ENCODE measurements at regions not wholly inside any gene's neighbourhood (a gene's known extent, or its start where the extent isn't known, plus 50 kb on each side); places are given as distances from the start of the nearest gene placed in this dataset.

- H2BK12ac ChIP-seq (ENCODE audit: low read depth, low read length): no peak overlapping the region
- H3K9ac ChIP-seq (replicated peaks in 1 of 4; ENCODE audit: extremely low read depth in 1 of 4, low read depth in 3 of 4, low read length in 3 of 4): no peak overlapping the region
- no peak overlapping the region for H3K14ac ChIP-seq (ENCODE audit: insufficient read length)
- DNase-seq (ENCODE audit: low read depth in 1 of 2, low spot score in 2 of 2): no peak
- H2BK20ac ChIP-seq (ENCODE audit: low read length): no peak overlapping the region
- H3K27me3 ChIP-seq (replicated peaks in 1 of 4; ENCODE audit: control insufficient read depth in 3 of 4, extremely low read depth in 1 of 4, insufficient read depth in 3 of 4, low read length in 3 of 4): no peaks in the 10 kb centered on the region
- no peaks in the 10 kb centered on the region for H3K79me2 ChIP-seq (ENCODE audit: control insufficient read depth in 1 of 2, insufficient read depth in 2 of 2, low read length in 2 of 2)
- H3K4me1 ChIP-seq (replicated peaks in 1 of 4; ENCODE audit: control insufficient read depth in 3 of 4, insufficient read depth in 4 of 4, low read length in 3 of 4): peaks cover 7 to 16% (median 8%) of the 10 kb centered on the region in 4 experiments; a peak in 6 of 7 replicates
- no peak overlapping the region for H4K91ac ChIP-seq (replicated peaks; ENCODE audit: insufficient read length, low read length)
- H3K9me3 ChIP-seq (ENCODE audit: insufficient read depth in 2 of 2, low read depth in 1 of 2, low read length in 1 of 2): no peaks in the 10 kb centered on the region
- no peak overlapping the region for H3K4me3 ChIP-seq (ENCODE audit: extremely low read depth in 1 of 4, insufficient read depth in 2 of 4, low read depth in 3 of 4, low read length in 4 of 4)
- no peak overlapping the region for H3K23ac ChIP-seq (ENCODE audit: insufficient read length)
- H3K36me3 ChIP-seq (ENCODE audit: control insufficient read depth in 2 of 4, insufficient read depth in 4 of 4, low read length in 3 of 4): no peaks in the 10 kb centered on the region; a peak in 1 of 8 replicates
- H3K4me2 ChIP-seq (ENCODE audit: insufficient read depth in 1 of 2, low read depth in 2 of 2, low read length in 2 of 2): no peak overlapping the region
- no peak overlapping the region for H3K27ac ChIP-seq (ENCODE audit: low read depth, low read length)
- no peak overlapping the region for H3K4ac ChIP-seq (replicated peaks; ENCODE audit: insufficient read length, low read depth, low read length)
- H3K79me1 ChIP-seq (ENCODE audit: low read depth, low read length): no peaks in the 10 kb centered on the region
- POLR2A ChIA-PET (ENCODE audit: partially characterized antibody): no interaction called here
- no peaks in the 10 kb centered on the region for H3K23me2 ChIP-seq (ENCODE audit: low read depth, low read length)
- no peak overlapping the region for H2BK5ac ChIP-seq (ENCODE audit: low read depth, low read length)
- 94% methylated on average over 2 of the region's 2 CpGs; no CpG with 5 or more reads in 1 of the 2 experiments for WGBS, 2 experiments (ENCODE audit: extremely low coverage in 1 of 2, insufficient coverage in 1 of 2, insufficient read length in 1 of 2, insufficient replicate concordance in 2 of 2, low coverage in 1 of 2, low lambda C conversion rate in 2 of 2, missing lambda C conversion rate in 1 of 2)
- no peak overlapping the region for H3K56ac ChIP-seq (replicated peaks; ENCODE audit: insufficient read length, low read depth, low read length)
- H4K5ac ChIP-seq (ENCODE audit: insufficient read length, low read depth, low read length): no peak overlapping the region
- H2BK15ac ChIP-seq (ENCODE audit: low read length): no peak overlapping the region
- no peaks in the 10 kb centered on the region for H4K20me1 ChIP-seq (replicated peaks in 1 of 2; ENCODE audit: control insufficient read depth in 1 of 2, insufficient read depth in 2 of 2, low read length in 2 of 2)
- H4K8ac ChIP-seq (ENCODE audit: extremely low read depth, insufficient read depth, low read length): no peak overlapping the region
- CTCF ChIA-PET (ENCODE audit: partially characterized antibody): no interaction called here
- no peak overlapping the region for H2AFZ ChIP-seq (ENCODE audit: low read length)
- no peak for FAIRE-seq
- H2BK120ac ChIP-seq (replicated peaks; ENCODE audit: low read depth, low read length): no peak overlapping the region
- no peak overlapping the region for H2AK5ac ChIP-seq (ENCODE audit: low read depth, low read length)
- no peak overlapping the region for H3K18ac ChIP-seq (ENCODE audit: extremely low read depth, low read length)
- TF ChIP-seq NRF1 (IDR thresholded peaks at IDR 0.05; ENCODE audit: low read depth, low read length): no peak
- TF ChIP-seq CBX5 (IDR thresholded peaks at IDR 0.05; ENCODE audit: low read depth, low read length): no peak
- TF ChIP-seq CHD1 (IDR thresholded peaks at IDR 0.05; ENCODE audit: low read depth, low read length): no peak
- TF ChIP-seq JUN (IDR thresholded peaks at IDR 0.05; ENCODE audit: low read depth, low read length): no peak
- TF ChIP-seq RFX5 (IDR thresholded peaks at IDR 0.05; ENCODE audit: borderline replicate concordance, low read depth, low read length): no peak
- TF ChIP-seq HDAC6 (IDR thresholded peaks at IDR 0.05; ENCODE audit: low read depth, low read length): no peak
- TF ChIP-seq E2F6 (IDR thresholded peaks at IDR 0.05): no peak
Measured at GRCh38 chr6:47141963-47142362, 99.8 kb upstream of the ADGRF1 start.
